GM19238 (cell line): ENCODE measurements at regions not wholly inside any gene's neighbourhood (a gene's known extent, or its start where the extent isn't known, plus 50 kb on each side); places are given as distances from the start of the nearest gene placed in this dataset.

Experiments
- DNase-seq: peaks from one replicate; pipeline ENCODE4 v3.0.0; 2011; ENCODE audit warnings: low spot score; ENCODE audit not compliant: insufficient read length

- DNase-seq: no peak
Measured at GRCh38 chr2:12054956-12055618, 308.7 kb downstream of the LPIN1 start.

- peak; percentile 25 for DNase-seq
Measured at GRCh38 chr2:12057436-12058166, 311.2 kb downstream of the LPIN1 start.

- no peak for DNase-seq
Measured at GRCh38 chr2:12059616-12060441, 313.4 kb downstream of the LPIN1 start.

DNA sequence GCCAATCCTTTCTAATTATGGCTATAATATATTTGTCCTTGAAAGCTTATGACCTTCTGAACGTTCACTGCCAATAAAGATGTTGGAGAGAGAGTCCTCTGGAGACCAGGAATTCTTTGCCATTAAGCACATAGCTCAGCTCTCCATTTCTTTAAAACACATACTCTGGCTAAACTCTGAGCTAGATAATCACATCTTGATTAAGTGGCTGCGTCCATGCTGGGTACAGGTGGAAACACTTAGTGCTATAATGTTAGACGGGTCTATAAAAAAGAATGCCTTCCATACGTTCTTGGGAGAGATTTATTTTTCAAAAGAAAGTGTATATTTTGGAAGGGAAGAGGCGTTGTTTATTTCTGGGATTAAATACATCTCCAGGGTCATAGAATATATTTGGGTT lies 314.5 kb downstream of the LPIN1 start:
- DNase-seq: no peak

DNA sequence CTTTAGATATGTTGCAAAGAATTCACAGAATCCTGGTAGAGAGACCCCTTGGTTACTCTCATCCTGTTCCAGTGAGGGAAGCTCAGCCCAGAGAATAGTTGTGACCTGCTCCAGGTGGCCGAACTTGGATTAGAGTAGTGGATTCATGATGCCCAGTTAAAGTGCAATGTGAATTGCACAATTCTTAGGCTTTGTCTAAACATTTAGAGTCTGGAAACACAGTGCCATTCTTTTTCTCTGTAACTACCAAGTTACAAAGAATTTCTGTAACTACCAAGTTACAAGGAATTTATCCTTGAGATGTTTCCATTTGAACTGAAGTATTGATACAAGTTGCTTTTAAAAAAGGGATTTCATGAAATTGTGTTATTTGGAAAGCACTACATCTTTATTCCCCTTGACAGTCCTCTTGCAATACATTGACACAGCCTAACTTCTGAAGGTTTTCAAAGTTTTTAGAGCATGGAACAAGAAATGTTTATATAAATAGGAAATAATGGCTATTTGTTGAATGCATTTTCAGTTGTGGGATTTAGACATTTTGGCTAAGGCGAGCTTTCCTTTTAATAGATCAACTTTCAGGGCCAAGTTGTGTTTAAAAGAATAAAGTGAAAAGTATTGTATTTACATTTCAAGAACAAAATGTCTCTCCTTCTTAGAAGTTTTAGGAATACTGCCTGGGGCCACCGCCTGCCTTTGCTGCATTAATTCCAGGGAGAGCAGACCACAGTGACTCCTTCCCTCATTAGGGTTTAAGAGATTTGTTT lies 315.0 kb downstream of the LPIN1 start:
- no peak for DNase-seq

DNA sequence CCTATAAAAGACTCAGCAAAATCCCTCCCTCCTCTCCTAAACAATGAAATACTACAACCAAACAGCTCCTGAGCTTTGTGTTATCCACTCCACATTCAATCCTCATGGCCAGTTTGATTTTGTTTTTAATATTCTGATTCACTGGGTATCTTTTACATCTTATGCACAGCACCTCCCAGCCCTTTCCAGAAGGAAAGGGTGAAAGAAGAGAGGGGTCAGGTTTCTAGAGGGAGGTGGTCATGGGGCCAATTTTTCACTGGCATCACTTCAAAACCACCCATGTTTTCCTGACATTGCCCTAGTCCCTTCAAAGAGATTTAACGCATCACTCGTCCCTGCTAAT lies 315.6 kb downstream of the LPIN1 start:
- DNase-seq: no peak

- DNase-seq: no peak
Measured at GRCh38 chr2:12063210-12063609, 316.8 kb downstream of the LPIN1 start.

DNA sequence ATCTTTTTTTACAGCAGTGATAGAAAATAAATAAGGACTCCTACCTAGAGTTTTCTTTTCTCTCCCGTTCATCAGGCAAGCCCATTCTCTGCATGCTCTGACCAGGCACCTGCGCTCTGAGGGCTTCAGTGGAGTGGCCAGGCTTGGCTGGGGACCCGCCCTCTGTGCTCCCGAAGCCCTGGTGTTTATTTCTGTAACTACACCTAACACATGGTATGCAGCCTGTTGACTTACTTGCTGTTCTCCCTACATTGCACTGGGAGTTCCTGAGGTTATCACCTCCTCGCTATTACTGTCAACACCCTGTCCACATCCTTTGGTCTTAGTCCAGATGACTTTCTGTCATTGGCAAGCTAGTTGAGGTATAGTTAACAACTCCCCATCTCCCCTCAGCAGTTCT lies 317.7 kb downstream of the LPIN1 start:
- no peak for DNase-seq

DNA sequence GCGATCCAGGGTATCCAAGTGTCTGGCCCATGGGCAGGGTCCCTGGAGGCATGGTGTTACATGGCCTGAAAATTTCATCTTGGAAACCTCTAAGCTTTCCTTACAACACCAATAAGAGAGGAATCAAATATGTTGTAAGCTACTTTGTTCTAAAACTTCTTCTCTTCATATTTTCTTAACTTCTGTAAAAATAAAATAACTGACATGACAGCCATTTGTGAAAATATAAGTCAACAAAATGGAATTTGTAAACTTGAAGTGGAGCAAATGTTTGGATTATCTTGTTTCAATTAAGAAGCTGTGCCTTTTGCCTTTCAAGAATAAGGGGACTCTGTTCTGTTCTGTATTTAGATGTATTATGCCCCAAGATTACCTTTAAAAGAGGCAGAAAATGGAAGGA lies 319.7 kb downstream of the LPIN1 start:
- DNase-seq: no peak

DNA sequence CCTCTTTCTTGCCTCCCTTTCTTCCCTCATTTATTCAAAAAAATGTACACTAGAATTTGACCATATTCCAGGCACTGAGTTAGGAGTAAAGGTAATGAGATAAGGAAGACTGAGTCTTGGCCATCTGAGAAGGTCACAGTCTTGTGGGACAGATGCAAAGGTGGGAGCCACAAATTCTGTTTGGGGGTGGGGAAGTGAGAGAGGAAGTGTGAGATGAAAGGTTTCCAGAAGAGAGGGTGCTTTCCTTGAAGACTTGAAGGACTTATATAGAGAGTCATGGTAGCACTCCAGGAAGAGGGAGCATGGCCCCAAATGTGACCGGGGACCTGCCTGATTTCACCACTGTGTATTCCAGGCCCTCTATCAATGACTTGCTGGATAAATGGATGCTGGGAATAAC lies 320.6 kb downstream of the LPIN1 start:
- DNase-seq: no peak

GRCh38 chr2:12068796-12069538 lies 322.5 kb downstream of the LPIN1 start:
- DNase-seq: no peak

GRCh38 chr2:12070153-12070552 lies 323.7 kb downstream of the LPIN1 start:
- no peak for DNase-seq

- DNase-seq: no peak
Measured at GRCh38 chr2:12070581-12070980, 324.1 kb downstream of the LPIN1 start.

DNA sequence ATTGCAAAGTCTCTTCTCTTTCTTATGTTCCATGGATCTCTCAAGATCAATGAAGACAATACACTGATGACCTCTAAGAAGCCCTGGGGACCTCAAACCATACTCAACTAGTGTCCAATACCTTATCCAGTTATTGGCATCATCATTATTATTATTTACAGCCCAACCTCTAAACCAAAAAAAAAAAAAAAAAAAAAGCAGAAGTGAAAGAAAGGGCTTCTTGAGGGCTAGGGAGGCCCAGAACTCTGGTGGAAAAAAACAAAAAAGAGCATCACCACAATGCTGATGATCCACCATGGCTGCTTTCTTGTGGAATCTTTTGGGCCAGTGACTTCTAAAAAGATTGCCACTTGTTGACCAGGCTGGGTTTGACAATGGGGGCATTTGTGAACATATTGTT lies 324.9 kb downstream of the LPIN1 start:
- DNase-seq: peak; percentile 33

GRCh38 chr2:12073217-12073852 lies 326.9 kb downstream of the LPIN1 start:
- no peak for DNase-seq

DNA sequence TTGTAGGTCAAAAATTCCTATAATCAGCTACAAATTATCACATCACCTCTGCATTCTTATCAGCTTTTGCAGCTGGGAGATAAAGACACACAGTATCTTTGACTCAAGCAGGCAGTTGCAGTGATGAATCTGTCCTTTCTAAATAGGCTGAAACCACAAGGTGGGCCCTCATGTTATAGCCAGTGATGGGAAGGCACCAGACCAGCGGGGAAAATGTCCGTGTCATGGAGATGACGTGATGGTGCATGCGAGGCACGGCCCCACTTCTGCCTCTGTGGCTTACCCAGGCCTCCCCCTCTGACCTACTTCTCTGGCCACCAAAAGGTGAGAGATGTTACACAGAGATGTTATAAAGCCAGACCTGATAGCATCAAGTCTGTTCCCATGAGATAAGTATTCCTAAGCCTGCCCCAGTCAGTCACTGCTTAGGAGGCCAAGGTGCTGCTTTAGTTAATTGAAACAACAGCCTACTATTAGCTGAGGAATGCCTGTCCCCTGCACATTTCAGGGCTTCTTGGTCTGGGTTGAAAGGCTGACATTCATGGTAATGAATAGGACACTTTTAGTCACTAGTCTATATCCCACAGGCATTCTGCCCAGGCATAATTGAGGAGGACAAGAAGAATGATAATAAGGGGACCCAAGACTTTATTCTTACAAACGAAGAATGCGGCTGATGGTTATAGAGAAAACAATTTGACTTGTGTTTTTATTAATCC lies 327.9 kb downstream of the LPIN1 start:
- no peak for DNase-seq

- DNase-seq: no peak
Measured at GRCh38 chr2:12074845-12075217, 328.4 kb downstream of the LPIN1 start.

- DNase-seq: no peak
Measured at GRCh38 chr2:12075603-12076002, 329.2 kb downstream of the LPIN1 start.

DNA sequence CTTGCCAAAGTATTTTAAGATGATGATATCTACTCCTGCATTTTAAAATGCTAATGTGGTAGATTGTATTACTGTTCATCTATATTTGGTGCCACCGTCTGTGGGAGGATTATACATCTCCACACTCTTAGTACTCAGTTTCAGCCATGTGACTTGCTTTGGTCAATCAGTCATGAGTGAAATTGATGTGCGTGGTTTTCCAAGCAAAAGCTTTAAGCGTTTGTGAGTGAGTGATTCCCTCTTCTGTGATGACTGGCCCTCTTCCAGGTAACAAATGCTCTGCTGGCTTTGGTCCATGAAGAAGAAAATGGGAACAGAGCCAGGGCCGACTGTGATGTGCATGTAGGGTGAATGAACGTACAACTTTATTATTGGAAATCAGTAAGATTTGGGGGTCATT lies 330.4 kb downstream of the LPIN1 start:
- DNase-seq: no peak

DNA sequence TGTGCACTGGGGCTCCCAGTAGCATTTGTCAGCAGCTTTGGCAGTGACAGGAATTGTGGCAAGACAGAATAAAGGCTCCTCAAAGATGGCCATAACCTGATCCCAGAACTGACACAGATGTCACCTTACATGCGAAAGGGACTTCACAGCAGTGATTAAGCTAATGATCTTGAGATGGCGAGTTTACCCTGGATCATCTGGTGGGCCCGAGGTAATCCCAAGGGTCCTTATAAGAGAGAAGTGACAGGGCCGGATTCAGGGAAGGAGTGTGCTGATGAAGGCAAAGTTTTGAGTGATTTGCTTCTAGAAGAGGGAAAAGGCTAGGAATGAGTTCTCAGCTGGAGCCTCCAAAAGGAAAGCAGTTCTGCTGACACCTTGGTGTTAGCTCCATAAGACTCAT lies 333.9 kb downstream of the LPIN1 start:
- DNase-seq: no peak
